H9 (cell line): ENCODE measurements at regions not wholly inside any gene's neighbourhood (a gene's known extent, or its start where the extent isn't known, plus 50 kb on each side); places are given as distances from the start of the nearest gene placed in this dataset.

Experiments
- DNase-seq: peaks from one replicate; pipeline ENCODE4 v3.0.0-alpha.2; 2017
- H2AFZ ChIP-seq: one replicate; pipeline ENCODE4 v1.6.1; 2013; ENCODE audit warnings: mild to moderate bottlenecking, low read length, control low read depth, moderate library complexity
- H2AK5ac ChIP-seq: 2 replicates; pipeline ENCODE4 v1.6.1; 2013; ENCODE audit warnings: low read length, control low read depth, mixed read lengths; ENCODE audit not compliant: insufficient read length
- H2BK120ac ChIP-seq: one replicate; pipeline ENCODE4 v1.6.1; 2013; ENCODE audit warnings: low read depth, mild to moderate bottlenecking, low read length, control low read depth, inconsistent platforms; ENCODE audit not compliant: poor library complexity, severe bottlenecking
- H2BK12ac ChIP-seq: 2 replicates; pipeline ENCODE4 v1.6.1; 2013; ENCODE audit warnings: low read length, control low read depth, mixed read lengths, low read depth; ENCODE audit not compliant: insufficient read length
- H2BK15ac ChIP-seq: 2 replicates; pipeline ENCODE4 v1.6.1; 2013; ENCODE audit warnings: low read depth, low read length, control low read depth
- H2BK20ac ChIP-seq: one replicate; pipeline ENCODE4 v1.6.1; 2013; ENCODE audit warnings: low read depth, mild to moderate bottlenecking, low read length, control low read depth, inconsistent platforms; ENCODE audit not compliant: poor library complexity, severe bottlenecking
- H2BK5ac ChIP-seq: 2 replicates; pipeline ENCODE4 v1.6.1; 2013; ENCODE audit warnings: low read length, control low read depth, mixed read lengths; ENCODE audit not compliant: insufficient read length
- H3K14ac ChIP-seq: 2 replicates; pipeline ENCODE4 v1.6.1; 2013; ENCODE audit warnings: low read length, control low read depth; ENCODE audit not compliant: insufficient read depth
- H3K18ac ChIP-seq: 2 replicates; pipeline ENCODE4 v1.6.1; 2013; ENCODE audit warnings: low read depth, mild to moderate bottlenecking, mixed read lengths, low read length, control low read depth; ENCODE audit not compliant: insufficient read length
- H3K23ac ChIP-seq: 2 replicates; pipeline ENCODE4 v1.6.1; 2013; ENCODE audit warnings: low read length, control low read depth, mixed read lengths, low read depth; ENCODE audit not compliant: insufficient read length
- H3K23me2 ChIP-seq: 2 replicates; pipeline ENCODE4 v1.6.1; 2013; ENCODE audit warnings: low read depth, mild to moderate bottlenecking, mixed read lengths, low read length, control low read depth; ENCODE audit not compliant: insufficient read length, poor library complexity, severe bottlenecking
- H3K27ac ChIP-seq: 2 replicates; pipeline ENCODE4 v1.5.1; 2013; ENCODE audit warnings: low read length, control low read depth, mixed read lengths, low read depth; ENCODE audit not compliant: insufficient read length
- H3K27me3 ChIP-seq: 2 replicates; pipeline ENCODE4 v1.6.1; 2013; ENCODE audit warnings: low read length, control low read depth, inconsistent platforms; ENCODE audit not compliant: insufficient read depth
- H3K4ac ChIP-seq: 2 replicates; pipeline ENCODE4 v1.6.1; 2013; ENCODE audit warnings: low read depth, mild to moderate bottlenecking, control low read depth, inconsistent platforms, low read length, moderate library complexity
- H3K4me1 ChIP-seq: 2 replicates; pipeline ENCODE4 v1.6.1; 2013; ENCODE audit warnings: low read length, control low read depth, inconsistent platforms; ENCODE audit not compliant: insufficient read depth
- H3K4me2 ChIP-seq: 2 replicates; pipeline ENCODE4 v1.6.1; 2013; ENCODE audit warnings: low read length, control low read depth, mixed read lengths; ENCODE audit not compliant: insufficient read length, insufficient read depth
- H3K56ac ChIP-seq: 2 replicates; pipeline ENCODE4 v1.6.1; 2013; ENCODE audit warnings: low read depth, mild to moderate bottlenecking, mixed read lengths, low read length, control low read depth; ENCODE audit not compliant: insufficient read length
- H3K79me1 ChIP-seq: 2 replicates; pipeline ENCODE4 v1.6.1; 2013; ENCODE audit warnings: low read depth, mild to moderate bottlenecking, moderate library complexity, low read length, control low read depth, inconsistent platforms; ENCODE audit not compliant: insufficient read depth, poor library complexity, severe bottlenecking
- H3K79me2 ChIP-seq: 2 replicates; pipeline ENCODE4 v1.6.1; 2013; ENCODE audit warnings: low read length, control low read depth, inconsistent platforms; ENCODE audit not compliant: insufficient read depth
- H3K9ac ChIP-seq: 2 replicates; pipeline ENCODE4 v1.6.1; 2013; ENCODE audit warnings: low read length, control low read depth, mixed read lengths; ENCODE audit not compliant: insufficient read length; ENCODE audit errors: extremely low read depth
- H3K9me3 ChIP-seq: one replicate; pipeline ENCODE4 v1.6.1; 2013; ENCODE audit warnings: low read depth, low read length, inconsistent platforms; ENCODE audit not compliant: control insufficient read depth
- H3T11ph ChIP-seq: one replicate; pipeline ENCODE4 v1.6.1; 2013; ENCODE audit warnings: mild to moderate bottlenecking, low read length, control low read depth, inconsistent platforms
- H4K20me1 ChIP-seq: one replicate; pipeline ENCODE4 v1.6.1; 2013; ENCODE audit not compliant: control insufficient read depth, insufficient read length, insufficient read depth
- H4K5ac ChIP-seq: 2 replicates; pipeline ENCODE4 v1.6.1; 2013; ENCODE audit warnings: low read depth, mild to moderate bottlenecking, mixed read lengths, low read length, control low read depth; ENCODE audit not compliant: insufficient read length
- H4K8ac ChIP-seq: replicated peaks from 2 replicates; pipeline ENCODE4 v1.6.1; 2013; ENCODE audit warnings: low read length, control low read depth, mixed read lengths, low read depth; ENCODE audit not compliant: insufficient read length
- H4K91ac ChIP-seq: 2 replicates; pipeline ENCODE4 v1.6.1; 2013; ENCODE audit warnings: low read depth, mild to moderate bottlenecking, moderate library complexity, mixed read lengths, low read length, control low read depth; ENCODE audit not compliant: insufficient read length
- H3K27ac Mint-ChIP-seq, 3 experiments: 2 replicates in 2 of 3; 3 replicates in 1 of 3; pipeline ENCODE4 v1.8.0; 2020 to 2021; ENCODE audit warnings: mixed read lengths in 3 of 3, mild to moderate bottlenecking in 1 of 3, moderate library complexity in 1 of 3
- H3K27me3 Mint-ChIP-seq: 2 replicates; pipeline ENCODE4 v1.8.0; 2021; ENCODE audit warnings: low read depth, mild to moderate bottlenecking, moderate library complexity, mixed read lengths
- H3K36me3 Mint-ChIP-seq, 3 experiments: 2 replicates in 2 of 3; 3 replicates in 1 of 3; pipeline ENCODE4 v1.8.0; 2020 to 2021; ENCODE audit warnings: low read depth in 3 of 3, mixed read lengths in 3 of 3; ENCODE audit not compliant: insufficient read depth in 1 of 3
- H3K4me1 Mint-ChIP-seq, 2 experiments: 2 replicates each; pipeline ENCODE4 v1.8.0; 2020; ENCODE audit warnings: mixed read lengths in 2 of 2
- H3K4me3 Mint-ChIP-seq, 2 experiments: 2 replicates in 1 of 2; 3 replicates in 1 of 2; pipeline ENCODE4 v1.8.0; 2020 to 2021; ENCODE audit warnings: mild to moderate bottlenecking in 2 of 2, mixed read lengths in 2 of 2, moderate library complexity in 1 of 2
- H3K9me3 Mint-ChIP-seq, 2 experiments: 2 replicates in 1 of 2; 3 replicates in 1 of 2; pipeline ENCODE4 v1.8.0; 2020; ENCODE audit warnings: mild to moderate bottlenecking in 2 of 2, mixed read lengths in 2 of 2, moderate library complexity in 1 of 2
- CTCF ChIP-seq: fragments of 200-600 bp; sonication (generic); conservative IDR thresholded peaks from 3 replicates; pipeline ENCODE4 v1.8.0; 2021; ENCODE audit warnings: antibody characterized with exemption, mild to moderate bottlenecking
- WGBS: extraction: QIAGEN DNeasy Blood & Tissue Kit; methylation state at CpG from one replicate; pipeline ENCODE4 v1.1.7; 2013; ENCODE audit warnings: missing lambda C conversion rate, low lambda C conversion rate, mixed read lengths; ENCODE audit not compliant: insufficient read length; ENCODE audit errors: extremely low coverage; 5-methylcytosine and 5-hydroxymethylcytosine counted together

DNA sequence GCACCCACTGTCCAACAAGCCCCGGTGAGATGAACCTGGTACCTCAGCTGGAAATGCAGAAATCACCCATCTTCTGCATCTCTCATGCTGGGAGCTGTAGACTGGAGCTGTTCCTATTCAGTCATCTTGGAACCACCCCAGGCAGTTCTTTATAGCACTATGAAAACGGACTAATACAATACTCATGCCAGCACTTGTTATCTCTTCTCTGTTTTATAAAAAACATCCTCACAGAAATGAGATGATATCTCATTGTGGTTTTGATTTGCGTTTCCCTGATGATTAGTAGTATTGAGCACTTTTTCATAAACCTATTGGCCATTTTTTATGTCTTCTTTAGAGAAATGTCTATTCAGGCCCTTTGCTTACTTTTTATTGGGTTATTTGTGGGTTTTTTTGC is 156.2 kb upstream of the ARPP21 start:
- H4K5ac ChIP-seq: no peak overlapping the region
- H3K27ac ChIP-seq: no peak overlapping the region
- no peak overlapping the region; a peak in 1 of 7 replicates for H3K27ac Mint-ChIP-seq
- H3K79me1 ChIP-seq: no peaks in the 10 kb centered on the region
- H3K9me3 Mint-ChIP-seq: peaks cover 13 to 20% of the 10 kb centered on the region in 2 experiments; a peak in 4 of 5 replicates
- H3K4me3 Mint-ChIP-seq: no peak overlapping the region
- H4K91ac ChIP-seq: no peak overlapping the region
- no CpG with 5 or more reads among the region's 3 CpGs for WGBS
- DNase-seq: no peak
- H3K18ac ChIP-seq: no peak overlapping the region
- no peak overlapping the region for H2BK20ac ChIP-seq
- H3K56ac ChIP-seq: no peak overlapping the region
- no peak overlapping the region for H2AFZ ChIP-seq
- H4K8ac ChIP-seq: no peak overlapping the region
- no peak overlapping the region for H3K4ac ChIP-seq
- H3K4me1 Mint-ChIP-seq: peaks cover 27 to 35% of the 10 kb centered on the region in 2 experiments
- no peak overlapping the region for H3K9ac ChIP-seq
- no peak overlapping the region for H3T11ph ChIP-seq
- no peak overlapping the region for H2BK12ac ChIP-seq
- no peaks in the 10 kb centered on the region for H3K9me3 ChIP-seq
- no peaks in the 10 kb centered on the region for H4K20me1 ChIP-seq
- no peak overlapping the region for H2AK5ac ChIP-seq
- H2BK5ac ChIP-seq: no peak overlapping the region
- H3K27me3 ChIP-seq: no peaks in the 10 kb centered on the region
- H3K23ac ChIP-seq: no peak overlapping the region
- no peak overlapping the region for H3K14ac ChIP-seq
- peaks cover 0 to 8% (median 2%) of the 10 kb centered on the region in 3 experiments; a peak in 5 of 7 replicates for H3K36me3 Mint-ChIP-seq
- H2BK120ac ChIP-seq: no peak overlapping the region
- no peak overlapping the region for H2BK15ac ChIP-seq
- no peak overlapping the region for H3K4me2 ChIP-seq
- no peaks in the 10 kb centered on the region for H3K23me2 ChIP-seq
- H3K4me1 ChIP-seq: no peaks in the 10 kb centered on the region
- TF ChIP-seq CTCF: no peak
- no peaks in the 10 kb centered on the region; the same call in 1 of the 2 replicates for H3K27me3 Mint-ChIP-seq
- no peaks in the 10 kb centered on the region for H3K79me2 ChIP-seq
